Activated T-cell treated with anti-CD3 and anti-CD28 coated beads, Interleukin-2, amount 50 U/mL, for 1 hour (primary cell): ENCODE measurements at regions not wholly inside any gene's neighbourhood (a gene's known extent, or its start where the extent isn't known, plus 50 kb on each side); places are given as distances from the start of the nearest gene placed in this dataset.

ENCODE experiments used
- DNase-seq: peaks from one replicate; pipeline ENCODE4 v3.0.0-alpha.2; 2020

- DNase-seq: no peak
Observed at GRCh38 chr18:10368456-10369453, 85.7 kb upstream of the APCDD1 start.

- DNase-seq: no peak
Observed at GRCh38 chr18:10370716-10371115, 83.7 kb upstream of the APCDD1 start.

- DNase-seq: no peak
Observed at GRCh38 chr18:10371165-10371564, 83.3 kb upstream of the APCDD1 start.

- no peak for DNase-seq
Observed at GRCh38 chr18:10374195-10374594, 80.2 kb upstream of the APCDD1 start.

GRCh38 chr18:10374636-10375293 is 79.7 kb upstream of the APCDD1 start:
- no peak for DNase-seq

GRCh38 chr18:10376731-10377130 is 77.7 kb upstream of the APCDD1 start:
- DNase-seq: no peak

- no peak for DNase-seq
Observed at GRCh38 chr18:10377956-10378355, 76.5 kb upstream of the APCDD1 start.

- DNase-seq: no peak
Observed at GRCh38 chr18:10378688-10379420, 75.6 kb upstream of the APCDD1 start.

GRCh38 chr18:10379522-10379921 is 74.9 kb upstream of the APCDD1 start:
- DNase-seq: no peak

GRCh38 chr18:10381516-10381915 is 72.9 kb upstream of the APCDD1 start:
- DNase-seq: no peak

- DNase-seq: no peak
Observed at GRCh38 chr18:10381951-10382350, 72.5 kb upstream of the APCDD1 start.

- no peak for DNase-seq
Observed at GRCh38 chr18:10386049-10386448, 68.4 kb upstream of the APCDD1 start.

GRCh38 chr18:10386956-10387355 is 67.5 kb upstream of the APCDD1 start:
- no peak for DNase-seq

GRCh38 chr18:10387399-10387798 is 67.0 kb upstream of the APCDD1 start:
- no peak for DNase-seq

GRCh38 chr18:10388373-10388772 is 66.1 kb upstream of the APCDD1 start:
- DNase-seq: no peak

- no peak for DNase-seq
Observed at GRCh38 chr18:10391506-10391905, 62.9 kb upstream of the APCDD1 start.

- no peak for DNase-seq
Observed at GRCh38 chr18:10397004-10397403, 57.4 kb upstream of the APCDD1 start.

- no peak for DNase-seq
Observed at GRCh38 chr18:10398571-10398970, 55.9 kb upstream of the APCDD1 start.

GRCh38 chr18:10399465-10399864 is 55.0 kb upstream of the APCDD1 start:
- no peak for DNase-seq

GRCh38 chr18:10400534-10401307 is 53.7 kb upstream of the APCDD1 start:
- DNase-seq: no peak

- no peak for DNase-seq
Observed at GRCh38 chr18:10401521-10401920, 52.9 kb upstream of the APCDD1 start.

- no peak for DNase-seq
Observed at GRCh38 chr18:10401930-10402329, 52.5 kb upstream of the APCDD1 start.
